Stimulated activated CD4-positive, alpha-beta T cell treated with anti-CD3 and anti-CD28 coated beads, Interleukin-1b, Interleukin-23, amount 100 ng/mL, for 24 hours (primary cell): ENCODE measurements at regions not wholly inside any gene's neighbourhood (a gene's known extent, or its start where the extent isn't known, plus 50 kb on each side); places are given as distances from the start of the nearest gene placed in this dataset.

Experiments used
- DNase-seq, 4 experiments: peaks; one replicate each; pipeline ENCODE4 v3.0.0-alpha.2; 2020; ENCODE audit warnings: low read depth in 4 of 4, low spot score in 1 of 4

GRCh38 chr20:21577551-21577950, 63.7 kb upstream of the NKX2-2 start:
- no peak for DNase-seq

GRCh38 chr20:21575981-21576740, 62.3 kb upstream of the NKX2-2 start:
- no peak for DNase-seq

- no peak for DNase-seq
Observed at GRCh38 chr20:21575167-21575566, 61.3 kb upstream of the NKX2-2 start.

- DNase-seq: no peak
Observed at GRCh38 chr20:21574443-21574842, 60.6 kb upstream of the NKX2-2 start.

GRCh38 chr20:21573259-21573658, 59.4 kb upstream of the NKX2-2 start:
- DNase-seq: no peak

GRCh38 chr20:21571841-21572690, 58.2 kb upstream of the NKX2-2 start:
- DNase-seq: no peak

GRCh38 chr20:21570285-21570992, 56.6 kb upstream of the NKX2-2 start:
- no peak for DNase-seq

GRCh38 chr20:21569586-21569985, 55.7 kb upstream of the NKX2-2 start:
- no peak for DNase-seq

- no peak for DNase-seq
Observed at GRCh38 chr20:21564127-21564773, 50.4 kb upstream of the NKX2-2 start.
